Fibroblast of lung (primary cell): ENCODE measurements at regions not wholly inside any gene's neighbourhood (a gene's known extent, or its start where the extent isn't known, plus 50 kb on each side); places are given as distances from the start of the nearest gene placed in this dataset.

Experiments used
- DNase-seq, 2 donors: peaks; one replicate each; pipeline versions ENCODE4 v3.0.0 to v3.0.0-alpha.2; 2010; ENCODE audit warnings: low read depth in 2 of 2
- H2AFZ ChIP-seq: 2 replicates; pipeline ENCODE4 v1.5.1; 2012; ENCODE audit warnings: low read length, control low read depth, inconsistent platforms
- H3K27ac ChIP-seq: 2 replicates; pipeline ENCODE4 v1.5.1; 2011; ENCODE audit warnings: low read length, control low read depth; ENCODE audit not compliant: insufficient read depth
- H3K27me3 ChIP-seq: 2 replicates; pipeline ENCODE4 v1.5.1; 2011; ENCODE audit warnings: mild to moderate bottlenecking, low read length; ENCODE audit not compliant: control insufficient read depth, insufficient read depth
- H3K36me3 ChIP-seq: 2 replicates; pipeline ENCODE4 v1.5.1; 2011; ENCODE audit warnings: low read length; ENCODE audit not compliant: control insufficient read depth, insufficient read depth
- H3K4me1 ChIP-seq: 2 replicates; pipeline ENCODE4 v1.5.1; 2011; ENCODE audit warnings: low read length; ENCODE audit not compliant: control insufficient read depth, insufficient read depth; ENCODE audit errors: extremely low read depth
- H3K4me2 ChIP-seq: 2 replicates; pipeline ENCODE4 v1.5.1; 2011; ENCODE audit warnings: low read length, control low read depth; ENCODE audit not compliant: insufficient read depth; ENCODE audit errors: extremely low read depth
- H3K4me3 ChIP-seq, 4 experiments: fragments of 200-600 bp in 1 of 4; sonication (generic) in 1 of 4; replicated peaks in 1 of 4; 2 replicates each; pipeline ENCODE4 v1.5.1; 2011 to 2016; ENCODE audit warnings: low read length in 4 of 4, low read depth in 3 of 4, mild to moderate bottlenecking in 3 of 4, control low read depth in 2 of 4, inconsistent platforms in 1 of 4, mixed read lengths in 1 of 4; ENCODE audit not compliant: insufficient read depth in 1 of 4; ENCODE audit errors: control extremely low read depth in 1 of 4
- H3K79me2 ChIP-seq: 2 replicates; pipeline ENCODE4 v1.5.1; 2012; ENCODE audit warnings: mild to moderate bottlenecking, low read length, inconsistent platforms; ENCODE audit not compliant: control insufficient read depth, insufficient read depth
- H3K9ac ChIP-seq: 2 replicates; pipeline ENCODE4 v1.5.1; 2011; ENCODE audit warnings: mild to moderate bottlenecking, low read length, control low read depth; ENCODE audit not compliant: insufficient read depth
- H3K9me3 ChIP-seq: 2 replicates; pipeline ENCODE4 v1.5.1; 2012; ENCODE audit warnings: low read depth, low read length; ENCODE audit not compliant: control insufficient read depth, insufficient read depth
- H4K20me1 ChIP-seq: 2 replicates; pipeline ENCODE4 v1.5.1; 2011; ENCODE audit warnings: low read length; ENCODE audit not compliant: control insufficient read depth, insufficient read depth; ENCODE audit errors: extremely low read depth
- EZH2 ChIP-seq: IDR thresholded peaks from 2 replicates; pipeline ENCODE4 v1.5.1; 2012; ENCODE audit warnings: low read length, control low read depth, mild to moderate bottlenecking; ENCODE audit errors: missing control alignments
- TF ChIP-seq, protein P1 (sequence below), 2 donors: IDR thresholded peaks in 1 of 2; conservative IDR thresholded peaks in 1 of 2; 1 replicate in 1 of 2; 2 replicates in 1 of 2; pipeline ENCODE4 v1.5.1; 2011 to 2012; ENCODE audit warnings: low read length in 2 of 2, control low read depth in 1 of 2, inconsistent platforms in 1 of 2, low read depth in 1 of 2, mild to moderate bottlenecking in 1 of 2

- H3K9me3 ChIP-seq = no peaks in the 10 kb centered on the region
- H3K27ac ChIP-seq = no peak overlapping the region
- H3K27me3 ChIP-seq = no peaks in the 10 kb centered on the region
- H2AFZ ChIP-seq = no peak overlapping the region
- no peak for DNase-seq
- H3K36me3 ChIP-seq = no peaks in the 10 kb centered on the region
- H3K4me1 ChIP-seq = no peaks in the 10 kb centered on the region
- H4K20me1 ChIP-seq = no peaks in the 10 kb centered on the region
- H3K9ac ChIP-seq = no peak overlapping the region
- H3K4me2 ChIP-seq = no peak overlapping the region
- no peak overlapping the region for H3K4me3 ChIP-seq
- no peaks in the 10 kb centered on the region for H3K79me2 ChIP-seq
- TF ChIP-seq, protein P1, sequence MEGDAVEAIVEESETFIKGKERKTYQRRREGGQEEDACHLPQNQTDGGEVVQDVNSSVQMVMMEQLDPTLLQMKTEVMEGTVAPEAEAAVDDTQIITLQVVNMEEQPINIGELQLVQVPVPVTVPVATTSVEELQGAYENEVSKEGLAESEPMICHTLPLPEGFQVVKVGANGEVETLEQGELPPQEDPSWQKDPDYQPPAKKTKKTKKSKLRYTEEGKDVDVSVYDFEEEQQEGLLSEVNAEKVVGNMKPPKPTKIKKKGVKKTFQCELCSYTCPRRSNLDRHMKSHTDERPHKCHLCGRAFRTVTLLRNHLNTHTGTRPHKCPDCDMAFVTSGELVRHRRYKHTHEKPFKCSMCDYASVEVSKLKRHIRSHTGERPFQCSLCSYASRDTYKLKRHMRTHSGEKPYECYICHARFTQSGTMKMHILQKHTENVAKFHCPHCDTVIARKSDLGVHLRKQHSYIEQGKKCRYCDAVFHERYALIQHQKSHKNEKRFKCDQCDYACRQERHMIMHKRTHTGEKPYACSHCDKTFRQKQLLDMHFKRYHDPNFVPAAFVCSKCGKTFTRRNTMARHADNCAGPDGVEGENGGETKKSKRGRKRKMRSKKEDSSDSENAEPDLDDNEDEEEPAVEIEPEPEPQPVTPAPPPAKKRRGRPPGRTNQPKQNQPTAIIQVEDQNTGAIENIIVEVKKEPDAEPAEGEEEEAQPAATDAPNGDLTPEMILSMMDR (conservative IDR thresholded peaks at IDR 0.05 in 1 of 2, IDR thresholded peaks at IDR 0.05 in 1 of 2; ENCODE audit: low read depth in 1 of 2, low read length in 2 of 2) = no peak
- no peak for TF ChIP-seq EZH2
Measured at GRCh38 chr3:74271541-74271940, 342.9 kb downstream of the CNTN3 start.

DNA sequence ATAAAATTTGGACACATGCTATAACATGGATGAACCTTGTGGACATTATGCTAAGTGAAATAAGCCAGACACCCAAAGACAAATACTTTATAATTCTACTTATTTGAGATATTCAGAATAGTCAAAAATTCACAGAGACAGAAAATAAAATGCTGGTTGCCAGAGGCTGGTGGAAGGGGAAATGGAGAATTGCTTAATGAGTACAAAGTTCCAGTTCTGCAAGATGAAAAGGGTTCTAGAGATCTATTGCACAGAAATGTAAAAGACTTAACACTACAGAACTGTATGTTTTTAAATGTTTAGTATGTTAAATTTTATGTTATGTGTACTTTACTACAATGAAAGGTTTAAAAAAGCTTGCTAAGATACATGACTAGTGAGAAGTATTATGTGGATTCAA lies 344.8 kb downstream of the CNTN3 start:
- Histone ChIP-seq H3K79me2 (no peaks in the 10 kb centered on the region), H3K36me3 (no peaks in the 10 kb centered on the region), H3K9ac (no peak overlapping the region), H3K4me3 (no peak overlapping the region), H4K20me1 (no peaks in the 10 kb centered on the region), H3K27ac (no peak overlapping the region), H3K4me1 (no peaks in the 10 kb centered on the region), H3K4me2 (no peak overlapping the region), H3K27me3 (no peaks in the 10 kb centered on the region), H3K9me3 (no peaks in the 10 kb centered on the region), H2AFZ (no peak overlapping the region)
- no peak for DNase-seq
- TF ChIP-seq, protein P1 (conservative IDR thresholded peaks at IDR 0.05 in 1 of 2, IDR thresholded peaks at IDR 0.05 in 1 of 2; ENCODE audit: low read depth in 1 of 2, low read length in 2 of 2) = no peak
- no peak for TF ChIP-seq EZH2

- Histone ChIP-seq H3K36me3 (no peaks in the 10 kb centered on the region), H3K9ac (no peak overlapping the region), H3K27ac (no peak overlapping the region), H4K20me1 (no peaks in the 10 kb centered on the region), H3K79me2 (no peaks in the 10 kb centered on the region), H2AFZ (no peak overlapping the region), H3K9me3 (no peaks in the 10 kb centered on the region), H3K4me3 (no peak overlapping the region), H3K27me3 (no peaks in the 10 kb centered on the region), H3K4me1 (no peaks in the 10 kb centered on the region), H3K4me2 (no peak overlapping the region)
- DNase-seq = peak in 1 of 2 donors; percentile 24
- TF ChIP-seq, protein P1 (conservative IDR thresholded peaks at IDR 0.05 in 1 of 2, IDR thresholded peaks at IDR 0.05 in 1 of 2; ENCODE audit: low read depth in 1 of 2, low read length in 2 of 2) = no peak
- no peak for TF ChIP-seq EZH2
Measured at GRCh38 chr3:74268753-74269152, 345.7 kb downstream of the CNTN3 start.
